Neural cell (in vitro differentiated cells): ENCODE measurements at regions not wholly inside any gene's neighbourhood (a gene's known extent, or its start where the extent isn't known, plus 50 kb on each side); places are given as distances from the start of the nearest gene placed in this dataset.

Experiments used
- H2AFZ ChIP-seq: fragments of 200-600, 300-800 bp; sonication (generic), shearing (Covaris generic); 2 replicates; pipeline ENCODE4 v1.6.0; 2014; ENCODE audit warnings: low read depth, mild to moderate bottlenecking, antibody characterized with exemption, low read length, moderate library complexity
- H3F3A ChIP-seq: fragments of 200-600 bp; shearing (Covaris generic); 2 replicates; pipeline ENCODE4 v1.6.1; 2016; ENCODE audit warnings: mild to moderate bottlenecking, moderate library complexity, mixed read lengths, antibody characterized with exemption, low read length; ENCODE audit not compliant: insufficient read depth, poor library complexity, severe bottlenecking
- H3K27ac ChIP-seq: fragments of 200-600, 300-800 bp; sonication (generic), shearing (Covaris generic); 2 replicates; pipeline ENCODE4 v1.5.1; 2014; ENCODE audit warnings: mild to moderate bottlenecking, low read length, moderate library complexity
- H3K27me3 ChIP-seq: fragments of 300-800, 200-600 bp; sonication (generic), shearing (Covaris generic); 2 replicates; pipeline ENCODE4 v1.6.0; 2014; ENCODE audit warnings: mild to moderate bottlenecking, low read depth, low read length, moderate library complexity; ENCODE audit not compliant: insufficient read depth
- H3K36me3 ChIP-seq: fragments of 300-800, 200-600 bp; sonication (generic), shearing (Covaris generic); 2 replicates; pipeline ENCODE4 v1.5.1; 2014; ENCODE audit warnings: mild to moderate bottlenecking, antibody characterized with exemption, low read length, moderate library complexity; ENCODE audit not compliant: insufficient read depth
- H3K4me2 ChIP-seq: fragments of 300-800, 200-600 bp; sonication (generic), shearing (Covaris generic); 2 replicates; pipeline ENCODE4 v1.6.0; 2014; ENCODE audit warnings: mild to moderate bottlenecking, low read length
- H3K4me3 ChIP-seq: fragments of 300-800, 200-600 bp; sonication (generic), shearing (Covaris generic); 2 replicates; pipeline ENCODE4 v1.5.1; 2014; ENCODE audit warnings: mild to moderate bottlenecking, low read length, moderate library complexity
- H3K79me2 ChIP-seq: fragments of 200-600 bp; shearing (Covaris generic); replicated peaks from 2 replicates; pipeline ENCODE4 v1.6.0; 2014; ENCODE audit warnings: mild to moderate bottlenecking, low read length, moderate library complexity; ENCODE audit not compliant: insufficient read depth
- H3K9ac ChIP-seq: fragments of 300-800, 200-600 bp; sonication (generic), shearing (Covaris generic); 2 replicates; pipeline ENCODE4 v1.6.1; 2016; ENCODE audit warnings: mild to moderate bottlenecking, low read length, mixed read lengths
- H3K9me2 ChIP-seq: fragments of 200-600 bp; shearing (Covaris generic); 2 replicates; pipeline ENCODE4 v1.6.1; 2016; ENCODE audit warnings: mild to moderate bottlenecking, low read length, mixed read lengths; ENCODE audit not compliant: insufficient read depth
- H3K9me3 ChIP-seq: fragments of 200-600, 300-800 bp; sonication (generic), shearing (Covaris generic); 2 replicates; pipeline ENCODE4 v1.6.1; 2016; ENCODE audit warnings: mild to moderate bottlenecking, mixed run types, low read length, moderate library complexity, mixed read lengths
- H4K20me1 ChIP-seq: fragments of 200-600 bp; shearing (Covaris generic); 2 replicates; pipeline ENCODE4 v1.6.1; 2016; ENCODE audit warnings: mild to moderate bottlenecking, mixed run types; ENCODE audit not compliant: insufficient read depth
- CTCF ChIP-seq: fragments of 450-650 bp; IDR thresholded peaks from 2 replicates; pipeline ENCODE4 v1.5.1; 2014; ENCODE audit warnings: antibody characterized with exemption, mild to moderate bottlenecking, moderate library complexity; ENCODE audit not compliant: poor library complexity, severe bottlenecking
- EP300 ChIP-seq: fragments of 450-650 bp; conservative IDR thresholded peaks from 2 replicates; pipeline ENCODE4 v1.6.1; 2014; ENCODE audit warnings: antibody characterized with exemption, mild to moderate bottlenecking, moderate library complexity; ENCODE audit not compliant: poor library complexity, severe bottlenecking
- EZH2 ChIP-seq: fragments of 200-600, 300-800 bp; shearing (Covaris generic), sonication (generic); IDR thresholded peaks from 2 replicates; pipeline ENCODE4 v1.6.1; 2014; ENCODE audit warnings: antibody characterized with exemption, low read length, borderline replicate concordance, mild to moderate bottlenecking; ENCODE audit not compliant: insufficient read depth, poor library complexity, severe bottlenecking
- MXI1 ChIP-seq: fragments of 450-650 bp; conservative IDR thresholded peaks from 2 replicates; pipeline ENCODE4 v1.6.1; 2014; ENCODE audit warnings: antibody characterized with exemption, mild to moderate bottlenecking; ENCODE audit not compliant: poor library complexity, severe bottlenecking
- POLR2AphosphoS5 ChIP-seq: IDR thresholded peaks from 2 replicates; pipeline ENCODE4 v1.6.1; 2012
- RAD21 ChIP-seq: fragments of 450-650 bp; conservative IDR thresholded peaks from 2 replicates; pipeline ENCODE4 v1.6.1; 2014; ENCODE audit warnings: antibody characterized with exemption, mild to moderate bottlenecking, moderate library complexity
- SMC3 ChIP-seq: fragments of 450-650 bp; conservative IDR thresholded peaks from 2 replicates; pipeline ENCODE4 v1.6.1; 2014; ENCODE audit warnings: antibody characterized with exemption, mild to moderate bottlenecking, moderate library complexity; ENCODE audit not compliant: poor library complexity
- TAF1 ChIP-seq: IDR thresholded peaks from 2 replicates; pipeline ENCODE4 v1.6.1; 2012; ENCODE audit warnings: low read depth
- TF ChIP-seq, protein P1 (sequence below): IDR thresholded peaks from 2 replicates; pipeline ENCODE4 v1.6.1; 2012; ENCODE audit warnings: borderline replicate concordance

- Histone ChIP-seq H3F3A (no peaks in the 10 kb centered on the region), H2AFZ (no peak overlapping the region), H3K27me3 (no peaks in the 10 kb centered on the region), H3K27ac (no peak overlapping the region), H3K9ac (no peak overlapping the region), H3K4me3 (no peak overlapping the region), H3K79me2 (no peaks in the 10 kb centered on the region), H3K36me3 (no peaks in the 10 kb centered on the region), H3K9me2 (no peaks in the 10 kb centered on the region), H3K4me2 (no peak overlapping the region), H3K9me3 (no peaks in the 10 kb centered on the region), H4K20me1 (no peaks in the 10 kb centered on the region)
- no peak for TF ChIP-seq CTCF
- TF ChIP-seq, protein P1, sequence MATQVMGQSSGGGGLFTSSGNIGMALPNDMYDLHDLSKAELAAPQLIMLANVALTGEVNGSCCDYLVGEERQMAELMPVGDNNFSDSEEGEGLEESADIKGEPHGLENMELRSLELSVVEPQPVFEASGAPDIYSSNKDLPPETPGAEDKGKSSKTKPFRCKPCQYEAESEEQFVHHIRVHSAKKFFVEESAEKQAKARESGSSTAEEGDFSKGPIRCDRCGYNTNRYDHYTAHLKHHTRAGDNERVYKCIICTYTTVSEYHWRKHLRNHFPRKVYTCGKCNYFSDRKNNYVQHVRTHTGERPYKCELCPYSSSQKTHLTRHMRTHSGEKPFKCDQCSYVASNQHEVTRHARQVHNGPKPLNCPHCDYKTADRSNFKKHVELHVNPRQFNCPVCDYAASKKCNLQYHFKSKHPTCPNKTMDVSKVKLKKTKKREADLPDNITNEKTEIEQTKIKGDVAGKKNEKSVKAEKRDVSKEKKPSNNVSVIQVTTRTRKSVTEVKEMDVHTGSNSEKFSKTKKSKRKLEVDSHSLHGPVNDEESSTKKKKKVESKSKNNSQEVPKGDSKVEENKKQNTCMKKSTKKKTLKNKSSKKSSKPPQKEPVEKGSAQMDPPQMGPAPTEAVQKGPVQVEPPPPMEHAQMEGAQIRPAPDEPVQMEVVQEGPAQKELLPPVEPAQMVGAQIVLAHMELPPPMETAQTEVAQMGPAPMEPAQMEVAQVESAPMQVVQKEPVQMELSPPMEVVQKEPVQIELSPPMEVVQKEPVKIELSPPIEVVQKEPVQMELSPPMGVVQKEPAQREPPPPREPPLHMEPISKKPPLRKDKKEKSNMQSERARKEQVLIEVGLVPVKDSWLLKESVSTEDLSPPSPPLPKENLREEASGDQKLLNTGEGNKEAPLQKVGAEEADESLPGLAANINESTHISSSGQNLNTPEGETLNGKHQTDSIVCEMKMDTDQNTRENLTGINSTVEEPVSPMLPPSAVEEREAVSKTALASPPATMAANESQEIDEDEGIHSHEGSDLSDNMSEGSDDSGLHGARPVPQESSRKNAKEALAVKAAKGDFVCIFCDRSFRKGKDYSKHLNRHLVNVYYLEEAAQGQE: no peak
- no peak for TF ChIP-seq EP300
- TF ChIP-seq MXI1: no peak
- no peak for TF ChIP-seq SMC3
- no peak for TF ChIP-seq RAD21
- TF ChIP-seq TAF1: no peak
Observed at GRCh38 chr9:21653589-21653988, 148.8 kb upstream of the MTAP start.

DNA sequence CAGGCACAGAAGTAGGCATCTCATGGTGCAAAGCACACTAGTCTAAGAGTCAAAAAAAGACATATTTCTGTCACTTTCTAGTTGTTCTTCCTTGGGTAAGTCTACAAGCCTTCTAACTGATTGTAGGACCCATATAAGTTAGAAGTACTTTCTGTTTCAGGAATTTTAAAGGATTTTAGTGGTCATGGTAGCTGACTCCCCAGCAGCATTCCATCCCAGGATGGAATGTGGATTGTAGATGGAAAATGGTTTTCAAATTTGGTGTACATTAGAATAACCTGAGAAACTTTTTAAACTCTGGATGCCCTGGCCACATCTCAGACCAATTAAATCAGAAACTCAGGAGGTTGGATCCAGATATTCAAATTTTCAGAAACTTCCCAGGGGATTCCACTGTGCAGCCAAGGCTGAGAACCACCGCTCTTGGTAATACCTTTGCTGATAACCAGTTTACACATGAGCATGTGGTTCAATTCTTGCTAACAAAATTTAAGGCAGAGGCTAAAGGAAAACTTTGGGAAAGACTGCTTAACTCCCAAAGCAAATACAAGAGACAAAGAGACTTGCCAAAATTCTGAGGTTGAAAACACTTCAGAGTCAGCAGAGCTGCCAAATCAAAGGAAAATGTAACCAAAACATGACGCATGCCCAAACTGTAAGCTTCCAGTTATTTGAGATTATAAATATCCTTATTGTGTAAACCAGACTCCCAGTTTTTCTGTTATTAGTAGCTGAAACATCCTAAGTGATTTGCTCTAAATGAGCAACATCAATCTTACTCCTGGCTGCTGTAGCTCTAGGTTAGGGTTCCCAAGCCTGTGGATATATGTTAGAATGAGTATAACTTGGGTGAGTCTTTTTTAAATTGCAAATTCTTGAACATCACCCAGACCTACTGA lies 145.4 kb upstream of the MTAP start:
- TF ChIP-seq EZH2 (no peak), POLR2AphosphoS5 (no peak)
- no peak overlapping the region for H2AFZ ChIP-seq

More for the DNA sequence above, 145.4 kb upstream of the MTAP start:
- no peaks in the 10 kb centered on the region for H3F3A ChIP-seq
- H3K36me3 ChIP-seq: no peaks in the 10 kb centered on the region
- H3K9me2 ChIP-seq: no peaks in the 10 kb centered on the region
- no peak overlapping the region for H3K9ac ChIP-seq
- H3K79me2 ChIP-seq: no peaks in the 10 kb centered on the region
- no peak overlapping the region for H3K4me2 ChIP-seq
- no peak overlapping the region for H3K27ac ChIP-seq
- H3K4me3 ChIP-seq: no peak overlapping the region
- H4K20me1 ChIP-seq: no peaks in the 10 kb centered on the region
- H3K9me3 ChIP-seq: no peaks in the 10 kb centered on the region
- no peaks in the 10 kb centered on the region for H3K27me3 ChIP-seq
